B cell (primary cell): ENCODE measurements at regions not wholly inside any gene's neighbourhood (a gene's known extent, or its start where the extent isn't known, plus 50 kb on each side); places are given as distances from the start of the nearest gene placed in this dataset.

Source experiments
- ATAC-seq: fragments of 200-7000 bp; cut with Tn5 transposase; one replicate; pipeline ENCODE4 v1.10.0; 2021; ENCODE audit warnings: low read depth, mild to moderate bottlenecking, moderate number of reproducible peaks, moderate library complexity
- CTCF ChIA-PET: fragments of 350-600 bp; sonication (Branson Sonifier 250); formaldehyde crosslinking; loops from one replicate; lab custom pipeline; 2021; ENCODE audit warnings: antibody characterized with exemption, inconsistent platforms; lab: Charles Lee
- POLR2A ChIA-PET: fragments of 350-600 bp; sonication (Branson Sonifier 250); formaldehyde crosslinking; loops from one replicate; lab custom pipeline; 2021; ENCODE audit warnings: antibody characterized with exemption; lab: Charles Lee
- DNase-seq: peaks from one replicate; pipeline ENCODE4 v3.0.0; 2013
- H2AFZ ChIP-seq: 2 replicates; pipeline ENCODE4 v1.6.1; 2012; ENCODE audit warnings: mild to moderate bottlenecking, low read depth, low read length; ENCODE audit not compliant: insufficient read depth, poor library complexity, severe bottlenecking
- H3K27ac ChIP-seq, 2 donors: 1 replicate in 1 of 2; 2 replicates in 1 of 2; pipeline ENCODE4 v1.5.1; 2012 to 2013; ENCODE audit warnings: low read length in 2 of 2, mild to moderate bottlenecking in 2 of 2, moderate library complexity in 1 of 2
- H3K27me3 ChIP-seq, 4 experiments: fragments of 200-600 bp in 1 of 4; sonication (generic) in 1 of 4; replicated peaks in 1 of 4; 1 replicate in 2 of 4; 2 replicates in 2 of 4; pipeline versions ENCODE4 v1.6.1 to v1.7.0; 2013 to 2016; ENCODE audit warnings: low read length in 3 of 4, mild to moderate bottlenecking in 2 of 4, mixed read lengths in 1 of 4, moderate library complexity in 1 of 4; ENCODE audit not compliant: insufficient read depth in 4 of 4, control insufficient read depth in 3 of 4; ENCODE audit errors: control extremely low read depth in 1 of 4
- H3K36me3 ChIP-seq, 2 experiments: replicated peaks in 1 of 2; 1 replicate in 1 of 2; 2 replicates in 1 of 2; pipeline versions ENCODE4 v1.6.1 to v1.7.1; 2013; ENCODE audit warnings: low read length in 1 of 2; ENCODE audit not compliant: insufficient read depth in 2 of 2, control insufficient read depth in 1 of 2; ENCODE audit errors: control extremely low read depth in 1 of 2, extremely low read depth in 1 of 2
- H3K4me1 ChIP-seq, 2 donors: fragments of 200-600 bp in 1 of 2; sonication (generic) in 1 of 2; 1 replicate in 1 of 2; 2 replicates in 1 of 2; pipeline versions ENCODE4 v1.5.1 to v1.6.1; 2013 to 2017; ENCODE audit warnings: low read length in 2 of 2; ENCODE audit not compliant: control insufficient read depth in 2 of 2, insufficient read depth in 2 of 2
- H3K4me2 ChIP-seq: replicated peaks from 2 replicates; pipeline ENCODE3; 2012; ENCODE audit warnings: mild to moderate bottlenecking, low read depth, low read length; ENCODE audit not compliant: poor library complexity, severe bottlenecking
- H3K4me3 ChIP-seq, 5 experiments: fragments of 200-600 bp in 1 of 5; sonication (generic) in 1 of 5; 1 replicate in 3 of 5; 2 replicates in 2 of 5; pipeline versions ENCODE4 v1.5.1 to v1.7.0; 2011 to 2016; ENCODE audit warnings: low read length in 4 of 5, mild to moderate bottlenecking in 4 of 5, low read depth in 2 of 5, control low read depth in 1 of 5, moderate library complexity in 1 of 5; ENCODE audit not compliant: insufficient read depth in 1 of 5; ENCODE audit errors: control extremely low read depth in 1 of 5, extremely low read depth in 1 of 5
- H3K79me2 ChIP-seq: fragments of 200-600 bp; sonication (generic); one replicate; pipeline ENCODE4 v1.6.0; 2016; ENCODE audit warnings: low read length; ENCODE audit not compliant: control insufficient read depth, insufficient read depth
- H3K9ac ChIP-seq: fragments of 200-600 bp; sonication (generic); 2 replicates; pipeline ENCODE4 v1.6.1; 2017; ENCODE audit warnings: mild to moderate bottlenecking, low read length, moderate library complexity
- H3K9me3 ChIP-seq, 3 donors: one replicate each; pipeline versions ENCODE4 v1.6.1 to v1.7.1; 2013; ENCODE audit warnings: low read length in 2 of 3; ENCODE audit not compliant: control insufficient read depth in 2 of 3, insufficient read depth in 1 of 3; ENCODE audit errors: control extremely low read depth in 1 of 3
- H4K20me1 ChIP-seq: 2 replicates; pipeline ENCODE4 v1.6.0; 2012; ENCODE audit warnings: mild to moderate bottlenecking, low read length; ENCODE audit not compliant: insufficient read depth, control insufficient read depth, poor library complexity, severe bottlenecking
- H3K27ac Mint-ChIP-seq: one replicate; pipeline ENCODE4 v1.8.0; 2021; ENCODE audit warnings: mixed read lengths
- H3K27me3 Mint-ChIP-seq: one replicate; pipeline ENCODE4 v1.8.0; 2021; ENCODE audit warnings: mixed read lengths
- H3K4me1 Mint-ChIP-seq: one replicate; pipeline ENCODE4 v1.8.0; 2021; ENCODE audit warnings: mixed read lengths
- H3K4me3 Mint-ChIP-seq: one replicate; pipeline ENCODE4 v1.8.0; 2021; ENCODE audit warnings: mixed read lengths
- H3K9me3 Mint-ChIP-seq: one replicate; pipeline ENCODE4 v1.8.0; 2022; ENCODE audit warnings: mixed read lengths; ENCODE audit not compliant: insufficient read depth
- EZH2 ChIP-seq: IDR thresholded peaks from 2 replicates; pipeline ENCODE4 v1.6.1; 2012; ENCODE audit warnings: borderline replicate concordance, low read depth, mild to moderate bottlenecking, moderate library complexity, low read length; ENCODE audit not compliant: insufficient read depth, poor library complexity, severe bottlenecking
- WGBS: methylation state at CpG from one replicate; pipeline ENCODE4 v1.1.5; 2013; ENCODE audit warnings: missing lambda C conversion rate; ENCODE audit not compliant: insufficient coverage; 5-methylcytosine and 5-hydroxymethylcytosine counted together
- intact Hi-C: fragments of 100-400 bp; cut with micrococcal nuclease; formaldehyde crosslinking; loops from one replicate; pipeline ENCODE4 v1.10.0; 2022
- TF ChIP-seq, protein P1 (sequence below): fragments of 200-600 bp; IDR thresholded peaks from one replicate; pipeline ENCODE4 v1.8.0; 2022; ENCODE audit warnings: antibody characterized with exemption, mild to moderate bottlenecking

DNA sequence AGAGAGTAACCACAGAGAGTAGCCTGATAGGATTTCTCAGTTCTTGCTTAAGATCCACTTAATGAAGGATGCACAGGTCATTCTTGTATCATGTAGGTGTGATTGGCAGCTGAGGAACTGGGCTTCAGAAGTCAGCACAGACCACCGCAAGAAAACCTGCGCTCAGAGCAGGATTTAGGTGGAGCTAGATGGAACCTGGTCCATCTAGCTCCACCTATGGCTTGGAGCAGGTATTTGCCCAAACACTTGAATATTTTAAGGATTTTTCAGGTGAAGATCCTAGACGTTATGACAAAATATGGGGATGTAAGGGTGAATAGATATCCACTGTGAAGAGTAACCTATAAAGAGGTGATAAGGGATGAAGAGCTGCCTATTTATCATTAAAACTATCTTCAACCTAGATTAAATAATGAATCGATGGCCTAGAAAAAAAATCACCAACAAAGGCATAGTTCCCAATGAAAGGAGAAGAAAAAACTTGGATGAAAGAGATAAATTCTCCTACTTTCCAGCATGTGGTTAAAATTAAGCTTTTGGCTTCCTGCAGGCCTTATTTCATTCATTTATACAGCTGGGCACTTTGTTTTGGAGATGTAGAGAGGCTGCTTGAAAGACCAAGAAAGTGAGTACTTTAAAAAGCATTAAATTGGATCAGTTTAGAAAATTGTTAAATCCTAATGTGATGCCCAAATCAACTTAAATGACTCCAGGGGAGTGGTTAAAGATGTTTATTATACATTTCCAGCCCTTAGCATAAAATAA is 778.4 kb upstream of the GJE1 start:
- POLR2A ChIA-PET, result no interaction called here
- H3K4me1 ChIP-seq, result no peaks in the 10 kb centered on the region
- 92% methylated on average over 2 of the region's 4 CpGs for WGBS
- TF ChIP-seq, protein P1, sequence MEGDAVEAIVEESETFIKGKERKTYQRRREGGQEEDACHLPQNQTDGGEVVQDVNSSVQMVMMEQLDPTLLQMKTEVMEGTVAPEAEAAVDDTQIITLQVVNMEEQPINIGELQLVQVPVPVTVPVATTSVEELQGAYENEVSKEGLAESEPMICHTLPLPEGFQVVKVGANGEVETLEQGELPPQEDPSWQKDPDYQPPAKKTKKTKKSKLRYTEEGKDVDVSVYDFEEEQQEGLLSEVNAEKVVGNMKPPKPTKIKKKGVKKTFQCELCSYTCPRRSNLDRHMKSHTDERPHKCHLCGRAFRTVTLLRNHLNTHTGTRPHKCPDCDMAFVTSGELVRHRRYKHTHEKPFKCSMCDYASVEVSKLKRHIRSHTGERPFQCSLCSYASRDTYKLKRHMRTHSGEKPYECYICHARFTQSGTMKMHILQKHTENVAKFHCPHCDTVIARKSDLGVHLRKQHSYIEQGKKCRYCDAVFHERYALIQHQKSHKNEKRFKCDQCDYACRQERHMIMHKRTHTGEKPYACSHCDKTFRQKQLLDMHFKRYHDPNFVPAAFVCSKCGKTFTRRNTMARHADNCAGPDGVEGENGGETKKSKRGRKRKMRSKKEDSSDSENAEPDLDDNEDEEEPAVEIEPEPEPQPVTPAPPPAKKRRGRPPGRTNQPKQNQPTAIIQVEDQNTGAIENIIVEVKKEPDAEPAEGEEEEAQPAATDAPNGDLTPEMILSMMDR, result no peak
- no peak for TF ChIP-seq EZH2
- no peak overlapping the region for H3K4me3 ChIP-seq
- CTCF ChIA-PET, result no interaction called here
- no peaks in the 10 kb centered on the region for H3K9me3 ChIP-seq
- no peak overlapping the region for H3K4me2 ChIP-seq
- no peaks in the 10 kb centered on the region for H4K20me1 ChIP-seq
- no peak overlapping the region for H2AFZ ChIP-seq
- no peak overlapping the region for H3K4me3 Mint-ChIP-seq
- H3K27me3 Mint-ChIP-seq, result peaks cover 4% of the 10 kb centered on the region
- no peaks in the 10 kb centered on the region for H3K9me3 Mint-ChIP-seq
- peaks cover 7% of the 10 kb centered on the region for H3K4me1 Mint-ChIP-seq
- ATAC-seq (no peak), DNase-seq (no peak)
- H3K27me3 ChIP-seq, result no peaks in the 10 kb centered on the region
- no peaks in the 10 kb centered on the region for H3K79me2 ChIP-seq
- no peak overlapping the region for H3K9ac ChIP-seq
- intact Hi-C loops, result no loop called here
- no peak overlapping the region for H3K27ac Mint-ChIP-seq
- no peaks in the 10 kb centered on the region for H3K36me3 ChIP-seq
- no peak overlapping the region for H3K27ac ChIP-seq

DNA sequence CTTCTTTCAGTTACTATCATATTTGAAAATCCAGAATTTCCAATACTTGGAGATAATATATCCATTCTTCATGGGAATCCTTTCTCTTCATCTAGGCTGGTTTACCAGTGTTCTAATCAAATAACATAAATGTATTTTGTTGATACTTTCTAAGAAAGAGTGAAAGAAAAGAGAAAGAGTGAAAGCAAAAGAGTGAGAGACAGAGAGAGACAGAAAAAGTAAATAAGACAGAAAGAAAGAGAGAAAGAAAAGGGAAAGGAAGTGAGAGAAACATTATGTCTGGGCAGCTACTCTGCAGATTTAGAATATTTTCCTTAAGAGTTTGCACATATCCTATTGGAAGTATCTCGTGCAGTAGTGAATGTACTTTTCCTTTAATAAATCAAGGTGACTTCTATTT is 781.0 kb upstream of the GJE1 start:
- DNase-seq (no peak), ATAC-seq (no peak)
- no peak overlapping the region for H2AFZ ChIP-seq
- no peak overlapping the region for H3K27ac ChIP-seq
- no peaks in the 10 kb centered on the region for H3K9me3 ChIP-seq
- Mint-ChIP-seq H3K4me3 (no peak overlapping the region), H3K27ac (no peak overlapping the region), H3K4me1 (no peaks in the 10 kb centered on the region), H3K27me3 (peaks cover 4% of the 10 kb centered on the region), H3K9me3 (no peaks in the 10 kb centered on the region)
- WGBS, result no CpG with 5 or more reads among the region's 1 CpG
- H3K27me3 ChIP-seq, result no peaks in the 10 kb centered on the region
- CTCF ChIA-PET, result no interaction called here
- POLR2A ChIA-PET, result no interaction called here
- no peak overlapping the region for H3K4me3 ChIP-seq
- H3K4me2 ChIP-seq, result no peak overlapping the region
- H3K36me3 ChIP-seq, result no peaks in the 10 kb centered on the region
- H3K79me2 ChIP-seq, result no peaks in the 10 kb centered on the region
- TF ChIP-seq, protein P1, result no peak
- no peak for TF ChIP-seq EZH2
- H4K20me1 ChIP-seq, result no peaks in the 10 kb centered on the region
- no peak overlapping the region for H3K9ac ChIP-seq
- H3K4me1 ChIP-seq, result no peaks in the 10 kb centered on the region
- intact Hi-C loops, result no loop called here
